CD14-positive monocyte (primary cell): ENCODE measurements at regions not wholly inside any gene's neighbourhood (a gene's known extent, or its start where the extent isn't known, plus 50 kb on each side); places are given as distances from the start of the nearest gene placed in this dataset.

Experiments
- DNase-seq, 3 donors: peaks; one replicate each; pipeline ENCODE4 v3.0.0-alpha.2; 2011 to 2022
- H2AFZ ChIP-seq: 2 replicates; pipeline ENCODE4 v1.6.0; 2012; ENCODE audit warnings: mild to moderate bottlenecking, low read depth, low read length, inconsistent platforms; ENCODE audit not compliant: insufficient read depth, poor library complexity, severe bottlenecking
- H3K27ac ChIP-seq, 2 donors: 1 replicate in 1 of 2; 2 replicates in 1 of 2; pipeline ENCODE4 v1.5.1; 2012 to 2013; ENCODE audit warnings: low read length in 2 of 2, control low read depth in 1 of 2, inconsistent platforms in 1 of 2, low read depth in 1 of 2, mild to moderate bottlenecking in 1 of 2
- H3K27me3 ChIP-seq, 2 donors: one replicate each; pipeline versions ENCODE4 v1.6.0 to v1.6.1; 2011 to 2013; ENCODE audit warnings: low read length in 2 of 2; ENCODE audit not compliant: control insufficient read depth in 2 of 2, insufficient read depth in 2 of 2
- H3K36me3 ChIP-seq, 2 donors: replicated peaks in 1 of 2; 1 replicate in 1 of 2; 2 replicates in 1 of 2; pipeline versions ENCODE4 v1.5.1 to v1.6.1; 2012 to 2013; ENCODE audit warnings: low read length in 2 of 2, control low read depth in 1 of 2, inconsistent platforms in 1 of 2, mild to moderate bottlenecking in 1 of 2; ENCODE audit not compliant: insufficient read depth in 2 of 2, control insufficient read depth in 1 of 2
- H3K4me1 ChIP-seq, 2 donors: 1 replicate in 1 of 2; 2 replicates in 1 of 2; pipeline versions ENCODE4 v1.5.1 to v1.6.1; 2012 to 2013; ENCODE audit warnings: low read length in 2 of 2, control low read depth in 1 of 2, inconsistent platforms in 1 of 2, mild to moderate bottlenecking in 1 of 2, moderate library complexity in 1 of 2; ENCODE audit not compliant: insufficient read depth in 2 of 2, control insufficient read depth in 1 of 2
- H3K4me2 ChIP-seq: replicated peaks from 2 replicates; pipeline ENCODE3; 2012; ENCODE audit warnings: low read length, moderate library complexity, mild to moderate bottlenecking; ENCODE audit not compliant: poor library complexity, severe bottlenecking; ENCODE audit errors: extremely low read depth
- H3K4me3 ChIP-seq, 3 experiments: fragments of 200-600 bp in 1 of 3; sonication (generic) in 1 of 3; replicated peaks in 1 of 3; 1 replicate in 2 of 3; 2 replicates in 1 of 3; pipeline ENCODE4 v1.5.1; 2011 to 2013; ENCODE audit warnings: low read length in 3 of 3, mild to moderate bottlenecking in 3 of 3, control low read depth in 2 of 3, low read depth in 2 of 3, inconsistent platforms in 1 of 3, moderate library complexity in 1 of 3
- H3K79me2 ChIP-seq: 2 replicates; pipeline ENCODE4 v1.6.0; 2012; ENCODE audit warnings: mild to moderate bottlenecking, control low read depth, inconsistent platforms, low read length, moderate library complexity; ENCODE audit not compliant: insufficient read depth
- H3K9ac ChIP-seq: 2 replicates; pipeline ENCODE4 v1.6.0; 2017; ENCODE audit warnings: low read length, mild to moderate bottlenecking; ENCODE audit not compliant: insufficient read depth, poor library complexity, severe bottlenecking
- H3K9me3 ChIP-seq, 2 donors: replicated peaks in 1 of 2; 1 replicate in 1 of 2; 2 replicates in 1 of 2; pipeline versions ENCODE4 v1.5.1 to v1.6.1; 2012 to 2013; ENCODE audit warnings: low read length in 2 of 2, control low read depth in 1 of 2; ENCODE audit not compliant: control insufficient read depth in 1 of 2, insufficient read depth in 1 of 2
- H4K20me1 ChIP-seq: 2 replicates; pipeline ENCODE4 v1.6.0; 2012; ENCODE audit warnings: mild to moderate bottlenecking, low read length, control low read depth, moderate library complexity; ENCODE audit not compliant: insufficient read depth
- H3K27ac Mint-ChIP-seq, 7 donors: one replicate each; pipeline ENCODE4 v1.8.0; 2020; ENCODE audit warnings: mild to moderate bottlenecking in 7 of 7, mixed read lengths in 7 of 7, moderate library complexity in 6 of 7, inconsistent platforms in 2 of 7
- H3K27me3 Mint-ChIP-seq, 3 donors: one replicate each; pipeline ENCODE4 v1.8.0; 2021 to 2022; ENCODE audit warnings: low read depth in 3 of 3, mild to moderate bottlenecking in 3 of 3, mixed read lengths in 3 of 3, moderate library complexity in 3 of 3, inconsistent platforms in 1 of 3
- H3K36me3 Mint-ChIP-seq, 2 donors: one replicate each; pipeline ENCODE4 v1.8.0; 2020; ENCODE audit warnings: mixed read lengths in 2 of 2, inconsistent platforms in 1 of 2, mild to moderate bottlenecking in 1 of 2
- H3K4me1 Mint-ChIP-seq: one replicate; pipeline ENCODE4 v1.8.0; 2020; ENCODE audit warnings: mild to moderate bottlenecking, mixed read lengths
- H3K4me3 Mint-ChIP-seq, 2 donors: one replicate each; pipeline ENCODE4 v1.8.0; 2020; ENCODE audit warnings: mild to moderate bottlenecking in 2 of 2, mixed read lengths in 2 of 2, moderate library complexity in 1 of 2
- H3K9me3 Mint-ChIP-seq, 7 donors: one replicate each; pipeline ENCODE4 v1.8.0; 2020 to 2022; ENCODE audit warnings: mixed read lengths in 7 of 7, mild to moderate bottlenecking in 6 of 7, moderate library complexity in 6 of 7, inconsistent platforms in 2 of 7
- WGBS: methylation state at CpG from one replicate; pipeline ENCODE4 v1.1.5; 2013; ENCODE audit warnings: missing lambda C conversion rate; ENCODE audit not compliant: insufficient coverage; 5-methylcytosine and 5-hydroxymethylcytosine counted together
- intact Hi-C, 2 donors: fragments of 100-400 bp; cut with micrococcal nuclease; formaldehyde crosslinking; loops; one replicate each; pipeline versions ENCODE4 v1.15.0 to v1.15.1; 2023
- TF ChIP-seq, protein P1 (sequence below): fragments of 200-600 bp; IDR thresholded peaks from one replicate; pipeline ENCODE4 v1.8.0; 2022; ENCODE audit warnings: antibody characterized with exemption, mild to moderate bottlenecking

DNA sequence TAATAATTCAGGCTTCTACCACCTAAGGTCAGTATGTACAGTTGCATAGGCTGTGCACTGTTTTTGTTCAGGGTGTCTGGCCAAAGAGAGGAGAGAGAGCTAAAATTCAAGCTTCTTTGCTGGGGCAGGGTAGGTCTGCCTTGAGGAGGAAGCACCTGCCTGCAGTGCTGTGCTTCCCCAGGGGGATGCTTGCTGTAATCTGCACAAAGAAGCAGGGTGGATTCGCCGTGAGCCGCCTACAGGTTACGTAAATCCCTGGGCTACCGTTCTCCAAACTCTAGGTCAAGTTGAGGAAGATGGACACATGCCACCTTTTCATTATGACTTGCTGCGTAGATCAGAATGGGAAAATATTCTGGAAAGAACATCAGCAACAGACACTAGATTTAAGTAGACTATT lies 543.3 kb downstream of the TNS3 start:
- Mint-ChIP-seq H3K4me1 (no peaks in the 10 kb centered on the region), H3K27ac (no peak overlapping the region), H3K4me3 (no peak overlapping the region), H3K27me3 (no peaks in the 10 kb centered on the region), H3K9me3 (peaks cover 0 to 2% (median 0%) of the 10 kb centered on the region in 7 donors), H3K36me3 (no peaks in the 10 kb centered on the region)
- WGBS: 91% methylated on average over 5 of the region's 6 CpGs
- H3K27me3 ChIP-seq: no peaks in the 10 kb centered on the region
- no peak overlapping the region for H3K4me2 ChIP-seq
- no peak overlapping the region for H3K4me3 ChIP-seq
- H2AFZ ChIP-seq: no peak overlapping the region
- no peaks in the 10 kb centered on the region for H3K9me3 ChIP-seq
- no peak overlapping the region for H3K27ac ChIP-seq
- intact Hi-C loops: no loop called here
- no peaks in the 10 kb centered on the region for H3K36me3 ChIP-seq
- no peak for DNase-seq
- TF ChIP-seq, protein P1, sequence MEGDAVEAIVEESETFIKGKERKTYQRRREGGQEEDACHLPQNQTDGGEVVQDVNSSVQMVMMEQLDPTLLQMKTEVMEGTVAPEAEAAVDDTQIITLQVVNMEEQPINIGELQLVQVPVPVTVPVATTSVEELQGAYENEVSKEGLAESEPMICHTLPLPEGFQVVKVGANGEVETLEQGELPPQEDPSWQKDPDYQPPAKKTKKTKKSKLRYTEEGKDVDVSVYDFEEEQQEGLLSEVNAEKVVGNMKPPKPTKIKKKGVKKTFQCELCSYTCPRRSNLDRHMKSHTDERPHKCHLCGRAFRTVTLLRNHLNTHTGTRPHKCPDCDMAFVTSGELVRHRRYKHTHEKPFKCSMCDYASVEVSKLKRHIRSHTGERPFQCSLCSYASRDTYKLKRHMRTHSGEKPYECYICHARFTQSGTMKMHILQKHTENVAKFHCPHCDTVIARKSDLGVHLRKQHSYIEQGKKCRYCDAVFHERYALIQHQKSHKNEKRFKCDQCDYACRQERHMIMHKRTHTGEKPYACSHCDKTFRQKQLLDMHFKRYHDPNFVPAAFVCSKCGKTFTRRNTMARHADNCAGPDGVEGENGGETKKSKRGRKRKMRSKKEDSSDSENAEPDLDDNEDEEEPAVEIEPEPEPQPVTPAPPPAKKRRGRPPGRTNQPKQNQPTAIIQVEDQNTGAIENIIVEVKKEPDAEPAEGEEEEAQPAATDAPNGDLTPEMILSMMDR: no peak
- no peak overlapping the region for H3K9ac ChIP-seq
- H4K20me1 ChIP-seq: no peaks in the 10 kb centered on the region
- H3K4me1 ChIP-seq: no peaks in the 10 kb centered on the region
- no peaks in the 10 kb centered on the region for H3K79me2 ChIP-seq

DNA sequence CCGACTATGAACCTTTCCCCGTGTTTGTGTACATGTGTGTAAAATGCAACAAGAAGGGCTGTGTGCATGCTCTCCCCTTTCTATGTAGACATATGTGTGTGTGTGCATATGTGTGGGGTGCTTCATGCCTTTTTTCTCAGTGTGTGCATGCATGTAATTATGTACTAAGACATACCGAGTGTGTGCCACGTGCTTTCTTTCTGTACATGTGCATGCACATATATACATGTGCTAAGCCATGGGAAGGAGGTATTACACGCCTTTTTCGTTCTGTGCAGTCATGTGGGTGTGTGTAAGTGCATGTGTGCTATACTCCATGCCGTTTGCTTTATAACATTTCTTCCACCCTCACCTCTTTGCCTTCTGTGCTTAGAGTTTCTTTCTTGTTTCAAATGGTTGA lies 544.3 kb downstream of the TNS3 start:
- H3K79me2 ChIP-seq: no peaks in the 10 kb centered on the region
- no peaks in the 10 kb centered on the region for H3K4me1 Mint-ChIP-seq
- no peak overlapping the region for H3K4me3 Mint-ChIP-seq
- no peak overlapping the region for H3K9ac ChIP-seq
- H3K27ac ChIP-seq: no peak overlapping the region
- no peaks in the 10 kb centered on the region for H3K27me3 ChIP-seq
- H3K9me3 Mint-ChIP-seq: peaks cover 0 to 1% (median 0%) of the 10 kb centered on the region in 7 donors
- no peaks in the 10 kb centered on the region for H4K20me1 ChIP-seq
- H3K4me1 ChIP-seq: no peaks in the 10 kb centered on the region
- H3K4me3 ChIP-seq: no peak overlapping the region
- H3K27me3 Mint-ChIP-seq: no peaks in the 10 kb centered on the region
- H3K9me3 ChIP-seq: no peaks in the 10 kb centered on the region
- H3K36me3 Mint-ChIP-seq: no peaks in the 10 kb centered on the region
- WGBS: 90% methylated on average over 2 of the region's 7 CpGs
- no peak overlapping the region for H3K4me2 ChIP-seq
- H3K27ac Mint-ChIP-seq: no peak overlapping the region
- no peaks in the 10 kb centered on the region for H3K36me3 ChIP-seq
- intact Hi-C loops: no loop called here
- TF ChIP-seq, protein P1: no peak
- H2AFZ ChIP-seq: no peak overlapping the region
- DNase-seq: no peak
